Hematopoietic multipotent progenitor cell treated with erythropoietin and hydrocortisone succinate and interleukin-3 and kit ligand, for 15 days (in vitro differentiated cells): ENCODE measurements at regions not wholly inside any gene's neighbourhood (a gene's known extent, or its start where the extent isn't known, plus 50 kb on each side); places are given as distances from the start of the nearest gene placed in this dataset.
A peak's percentile ranks its signal among the peaks of the same experiment; 100 is the strongest.
"Not testable (repeated sequence)": the region's sequence is repeated elsewhere in the genome, so short reads cannot be mapped to it uniquely, and the experiment has no call there.

ENCODE experiments used
- DNase-seq: peaks from one replicate; pipeline ENCODE4 v3.0.0-alpha.2; 2015; ENCODE audit warnings: low spot score

DNA sequence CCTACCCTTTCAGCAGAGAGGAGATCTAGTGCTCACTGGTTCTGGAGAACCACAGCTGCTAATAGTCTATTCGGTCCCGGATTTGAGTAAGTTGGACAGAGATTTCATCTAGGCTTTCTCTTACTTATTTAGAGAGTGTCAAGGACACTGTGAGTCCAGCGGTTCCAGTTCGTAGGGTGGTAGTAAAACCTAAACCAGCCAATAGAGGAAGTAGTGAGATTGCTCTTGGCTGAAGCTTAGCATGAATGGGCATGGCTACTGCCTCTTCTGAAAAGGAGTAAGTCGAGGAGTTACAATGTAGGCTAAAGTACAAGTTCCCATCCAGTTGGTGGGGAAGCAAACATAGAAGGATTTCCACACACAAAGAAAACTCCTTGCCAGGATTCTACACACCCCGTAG is 109.6 kb upstream of the MOCS2 start:
- DNase-seq, result no peak

DNA sequence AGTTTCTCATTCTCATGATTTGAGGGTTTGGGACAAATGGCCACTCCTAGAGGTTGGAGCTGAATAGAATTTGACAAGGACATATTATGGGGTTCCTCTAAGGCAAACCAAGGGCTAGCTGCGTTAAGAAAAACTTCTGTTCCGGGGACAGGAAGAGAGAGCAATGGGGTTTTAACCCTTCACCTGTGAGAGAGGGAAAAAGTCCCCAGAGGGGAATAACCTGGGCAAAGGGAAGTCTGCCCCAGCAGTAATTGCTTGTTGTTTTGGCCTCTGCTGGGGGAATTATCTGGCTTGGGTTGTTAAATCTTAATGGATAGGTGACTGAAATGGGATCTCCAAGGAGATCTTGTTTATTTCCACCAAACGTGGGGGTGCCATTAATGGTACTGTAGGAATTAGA is 110.1 kb upstream of the MOCS2 start:
- DNase-seq, result no peak

DNA sequence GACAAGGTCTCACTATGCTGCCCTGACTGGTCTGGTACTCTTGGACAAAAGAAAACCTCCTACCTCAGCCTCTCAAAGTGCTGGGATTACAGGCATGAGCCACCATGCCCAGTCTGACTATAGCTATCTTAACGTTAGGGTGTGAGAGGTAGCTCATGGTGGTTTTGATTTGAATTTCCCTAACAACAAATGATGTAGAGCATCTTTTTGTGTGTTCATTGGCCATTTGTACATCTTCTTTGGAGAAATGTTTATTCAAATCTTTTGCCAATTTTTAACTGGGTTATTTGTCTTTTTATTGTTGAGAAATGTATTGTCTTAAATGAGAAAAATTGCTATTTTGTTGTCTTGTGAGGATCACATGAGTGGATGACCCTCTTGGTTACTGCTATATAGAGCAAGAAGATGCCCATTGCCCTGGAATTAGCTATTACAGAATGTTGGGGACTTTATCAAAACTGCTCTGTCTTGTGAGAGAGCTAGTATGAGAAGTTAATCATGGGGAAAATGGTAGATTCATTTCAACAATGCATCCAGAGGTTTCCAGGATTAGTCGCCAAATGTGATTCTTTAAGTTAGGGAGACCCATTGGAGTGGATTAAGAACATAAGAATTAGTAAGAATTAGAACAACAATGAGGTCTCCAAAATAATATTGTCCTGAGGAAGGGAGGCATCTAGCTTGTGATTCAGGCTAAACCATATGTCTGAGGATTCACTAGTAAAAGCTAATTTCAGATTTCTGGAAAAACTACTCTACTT is 124.3 kb upstream of the MOCS2 start:
- no peak for DNase-seq

DNA sequence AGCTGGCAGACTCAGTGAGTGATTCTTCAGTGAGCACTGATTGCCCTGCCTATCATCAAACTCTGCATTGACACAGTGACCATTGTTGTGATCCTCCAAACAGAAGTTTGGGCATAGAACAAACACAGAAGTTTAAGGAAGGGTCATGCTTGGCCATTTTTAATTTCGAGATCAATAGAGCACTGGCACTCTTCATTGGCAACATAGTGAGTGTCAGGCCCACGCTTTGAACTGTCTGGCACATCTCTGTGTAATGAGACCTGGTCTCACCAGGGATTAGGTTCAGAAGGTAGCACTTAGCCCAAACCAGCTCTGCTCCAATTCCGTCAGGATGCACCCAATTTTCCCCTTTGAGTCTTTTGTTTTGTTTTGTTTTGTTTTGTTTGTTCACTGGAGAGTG is 127.1 kb upstream of the MOCS2 start:
- DNase-seq, result no peak

DNA sequence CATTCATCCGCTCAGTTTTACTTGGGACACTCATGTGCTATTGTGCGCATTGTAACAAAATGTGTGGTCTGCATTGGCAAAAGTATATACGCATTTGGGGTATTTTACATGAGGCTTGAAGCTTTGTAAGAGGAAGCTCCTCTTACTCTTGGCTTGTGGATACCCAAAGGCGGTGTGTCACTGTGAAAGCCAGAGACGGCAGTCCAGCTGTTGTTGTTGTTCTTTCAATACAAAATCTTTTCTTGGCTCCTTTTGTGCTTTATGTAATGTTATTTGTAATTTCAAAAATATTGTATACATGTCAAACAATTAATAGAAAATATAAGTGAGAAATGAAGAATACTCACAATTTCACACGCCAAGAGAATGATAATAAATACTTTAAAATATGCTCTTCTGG is 128.3 kb upstream of the MOCS2 start:
- no peak for DNase-seq

DNA sequence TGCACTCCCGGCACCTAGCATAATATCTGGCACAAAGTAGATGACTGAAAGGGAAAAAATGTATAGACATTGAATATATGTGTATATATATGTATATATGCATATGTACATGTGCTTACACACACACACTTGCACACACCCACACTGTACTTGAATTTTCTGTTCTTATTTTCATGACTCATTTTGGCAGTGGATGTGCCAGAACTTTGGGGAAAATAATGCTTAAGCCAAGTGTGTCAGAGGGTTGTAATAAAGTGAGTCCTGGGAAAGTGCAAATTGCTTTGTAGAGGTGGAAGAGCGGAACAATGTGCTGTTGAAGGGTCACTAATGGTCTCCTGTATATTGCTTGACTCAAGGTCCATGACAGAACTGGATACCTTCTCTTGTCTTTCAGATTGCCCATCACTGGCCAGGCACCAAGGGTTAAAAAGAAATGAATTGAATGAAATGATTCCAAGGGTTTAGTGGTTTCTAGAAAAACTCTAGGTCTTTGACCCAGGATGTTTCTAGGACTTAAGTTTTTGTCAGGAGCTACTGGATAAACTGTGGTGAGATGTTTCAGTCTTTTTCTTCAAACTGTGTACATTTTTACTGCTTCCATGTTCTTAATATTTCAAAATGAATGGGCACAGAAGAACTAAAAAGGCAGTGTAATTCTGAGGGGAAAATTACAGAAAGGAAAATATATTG is 129.9 kb upstream of the MOCS2 start:
- DNase-seq, result no peak

DNA sequence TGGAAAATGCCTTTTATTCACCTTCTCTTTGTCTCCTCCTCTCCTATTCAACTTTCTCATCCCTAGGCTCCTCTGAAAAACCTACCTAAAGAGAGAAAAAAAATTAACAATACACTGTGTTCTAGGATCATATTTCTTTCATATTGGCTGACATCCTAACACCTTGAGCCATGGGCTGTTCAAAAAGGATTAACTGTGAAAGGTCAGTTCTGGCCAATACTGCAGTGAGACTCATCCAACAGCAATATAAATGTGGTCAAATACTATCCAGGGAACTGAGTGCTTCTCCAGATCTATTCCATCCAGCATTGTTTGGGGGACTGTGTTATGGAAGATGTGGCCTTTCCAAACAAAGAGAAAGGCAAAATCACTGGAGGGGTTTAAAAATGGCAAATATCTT is 131.1 kb upstream of the MOCS2 start:
- no peak for DNase-seq

DNA sequence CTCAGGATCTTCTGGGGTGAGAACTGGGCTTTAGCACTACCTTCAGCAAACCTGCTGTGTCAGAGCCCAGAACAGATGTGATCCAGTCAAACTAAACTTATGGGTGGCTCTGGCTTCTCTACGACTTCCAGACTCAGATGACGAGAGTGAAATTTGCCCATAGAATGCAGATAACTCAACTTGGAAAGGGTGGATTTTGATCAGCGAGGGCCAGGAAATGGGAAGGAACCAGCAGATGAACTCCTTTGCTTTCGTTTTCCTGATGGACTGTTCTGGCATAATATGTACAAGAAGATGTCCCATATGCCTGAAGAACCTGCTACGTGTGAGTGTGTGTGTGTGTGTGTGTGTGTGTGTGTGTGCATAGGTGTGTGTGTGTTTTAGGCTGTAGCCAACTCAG is 132.0 kb upstream of the MOCS2 start:
- DNase-seq, result no peak

DNA sequence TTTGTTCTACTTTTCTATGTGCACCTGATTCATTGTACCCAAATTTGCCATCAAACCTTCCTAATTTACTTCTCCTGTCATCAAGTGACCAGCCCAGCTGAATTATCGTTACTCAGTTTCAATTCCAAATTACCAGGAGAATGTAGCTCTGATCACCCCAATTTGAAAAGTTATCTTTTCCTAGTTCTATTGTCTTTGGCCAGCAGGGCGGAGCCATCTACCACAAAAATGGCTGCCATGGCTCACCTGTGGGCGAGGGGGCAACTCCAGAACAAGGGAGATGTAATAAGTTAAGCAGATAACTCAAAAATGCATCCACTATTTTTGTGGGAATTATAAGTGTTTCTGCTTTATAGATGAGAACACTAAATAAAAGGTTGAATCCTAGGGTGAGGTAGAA is 133.8 kb upstream of the MOCS2 start:
- DNase-seq, result no peak

DNA sequence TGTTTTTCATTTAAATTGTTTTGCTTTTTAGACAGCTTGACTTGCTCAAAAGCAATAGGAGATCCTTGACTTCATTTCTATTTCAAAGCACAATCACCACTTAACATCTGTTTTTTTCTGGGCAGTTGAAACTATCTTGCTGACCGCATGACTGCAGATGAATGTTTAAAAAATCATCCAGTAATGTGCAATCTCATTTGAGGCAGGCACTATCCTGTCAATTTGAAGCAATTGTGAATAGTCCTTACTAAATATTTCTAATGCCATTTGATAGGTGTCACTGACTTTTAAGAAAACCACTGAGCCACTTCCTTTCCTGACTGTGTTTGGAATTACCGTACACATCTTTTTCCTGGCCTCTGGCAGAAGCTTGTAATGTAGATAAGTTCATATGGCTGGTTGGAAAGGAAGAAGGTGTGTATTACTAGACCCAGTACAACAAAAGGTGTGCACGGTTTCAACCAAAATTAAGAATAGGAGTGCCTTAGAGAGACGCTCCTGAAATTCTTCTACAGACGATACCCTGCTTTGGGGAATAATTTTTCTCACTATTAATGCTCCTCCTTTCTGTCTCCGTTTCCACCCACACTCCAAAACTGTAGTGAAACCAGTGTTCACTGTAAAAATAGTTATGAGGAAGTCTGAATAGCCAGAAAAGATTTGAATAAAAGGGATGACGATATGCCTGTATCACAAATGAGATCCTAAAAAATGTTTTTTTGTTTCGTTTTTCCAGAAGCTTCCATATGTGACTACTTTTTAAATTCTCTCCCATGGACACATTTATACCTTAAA is 136.7 kb upstream of the MOCS2 start:
- DNase-seq, result peak; percentile 4

DNA sequence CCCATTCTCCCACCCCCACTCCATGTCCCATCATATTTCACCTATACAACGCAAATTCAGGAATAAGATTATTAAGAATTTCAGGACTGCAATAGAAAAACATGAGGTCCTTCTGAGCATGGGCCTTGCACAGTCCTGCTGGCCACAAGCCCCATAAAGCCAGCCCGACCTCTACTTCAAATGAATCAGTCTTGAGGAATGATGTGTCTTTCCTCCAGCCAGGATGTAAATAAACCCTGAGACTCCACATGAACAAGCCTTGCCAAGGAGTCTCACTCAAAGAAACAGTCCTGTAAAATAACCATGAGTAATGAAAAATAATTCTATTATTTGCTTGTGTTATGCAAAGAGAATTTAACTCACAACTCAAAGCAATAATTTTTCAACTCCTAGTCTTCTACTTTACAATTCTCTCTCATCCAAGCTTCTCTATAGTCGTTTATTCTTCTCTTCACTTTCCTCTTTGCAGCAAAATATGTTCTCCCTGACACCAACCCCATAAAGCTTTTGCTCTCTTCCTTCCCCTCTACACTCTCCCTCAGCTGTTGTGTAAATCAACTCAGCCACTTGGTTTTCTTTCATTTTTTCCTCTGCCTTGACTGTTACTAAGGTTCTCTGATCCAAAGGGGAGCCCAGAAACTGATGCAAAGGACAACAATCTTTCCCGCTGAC is 140.1 kb upstream of the MOCS2 start:
- no peak for DNase-seq

DNA sequence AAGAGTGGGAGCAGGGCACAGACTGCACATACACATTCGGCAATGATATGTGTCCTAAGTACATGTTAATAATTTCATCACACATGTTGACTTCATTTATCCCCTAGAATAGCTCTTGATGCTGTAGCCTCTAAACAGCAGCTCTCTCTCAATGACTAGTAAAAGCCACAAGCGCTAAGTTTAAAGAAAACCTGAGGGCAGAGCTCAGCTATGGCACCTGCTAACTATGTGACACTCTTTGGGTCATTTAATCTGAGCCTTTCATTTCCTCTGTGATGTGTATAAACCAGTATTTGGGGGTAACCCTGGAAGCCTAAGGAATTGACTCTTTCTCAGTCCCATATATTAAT is 140.6 kb upstream of the MOCS2 start:
- DNase-seq, result no peak

DNA sequence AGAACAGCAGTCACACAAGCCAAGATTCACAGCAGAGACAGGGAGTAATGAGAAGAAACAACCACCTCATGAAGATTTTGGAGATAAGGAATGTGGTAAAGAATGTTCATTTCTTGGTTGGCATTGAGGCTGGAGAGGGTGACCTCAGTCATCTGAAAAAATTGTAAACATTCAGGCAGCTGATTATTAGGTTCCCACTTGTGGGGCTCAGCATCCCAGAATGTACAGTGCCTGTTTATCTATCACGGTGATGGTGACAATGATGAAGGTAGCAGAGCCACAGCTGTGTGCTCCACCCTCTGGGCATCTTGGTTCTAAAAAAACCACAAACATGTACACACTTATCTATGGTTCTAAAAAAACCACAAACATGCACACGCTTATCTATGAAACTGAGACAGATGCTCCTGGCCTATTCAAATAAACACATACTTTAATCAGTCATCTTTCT is 143.9 kb upstream of the MOCS2 start:
- no peak for DNase-seq

DNA sequence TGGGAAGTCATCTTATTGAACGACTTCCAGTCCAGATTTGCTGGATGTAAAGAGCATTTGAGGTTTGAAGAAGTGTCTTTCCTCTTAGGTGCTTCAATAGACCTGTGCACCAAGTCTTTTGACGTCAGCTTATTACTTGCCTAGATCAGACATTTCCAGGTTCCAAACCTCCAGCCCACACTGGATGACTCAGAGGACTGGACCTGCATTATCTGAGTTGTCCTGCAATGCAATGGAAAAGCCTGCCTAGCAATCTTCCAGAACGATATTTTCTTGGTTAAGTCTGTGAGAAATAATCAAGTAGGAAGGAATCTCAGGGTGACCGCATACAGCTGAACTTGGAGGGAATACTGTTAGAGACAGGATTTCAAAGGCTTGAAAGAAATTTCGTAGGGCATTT is 147.2 kb upstream of the MOCS2 start:
- DNase-seq, result no peak

DNA sequence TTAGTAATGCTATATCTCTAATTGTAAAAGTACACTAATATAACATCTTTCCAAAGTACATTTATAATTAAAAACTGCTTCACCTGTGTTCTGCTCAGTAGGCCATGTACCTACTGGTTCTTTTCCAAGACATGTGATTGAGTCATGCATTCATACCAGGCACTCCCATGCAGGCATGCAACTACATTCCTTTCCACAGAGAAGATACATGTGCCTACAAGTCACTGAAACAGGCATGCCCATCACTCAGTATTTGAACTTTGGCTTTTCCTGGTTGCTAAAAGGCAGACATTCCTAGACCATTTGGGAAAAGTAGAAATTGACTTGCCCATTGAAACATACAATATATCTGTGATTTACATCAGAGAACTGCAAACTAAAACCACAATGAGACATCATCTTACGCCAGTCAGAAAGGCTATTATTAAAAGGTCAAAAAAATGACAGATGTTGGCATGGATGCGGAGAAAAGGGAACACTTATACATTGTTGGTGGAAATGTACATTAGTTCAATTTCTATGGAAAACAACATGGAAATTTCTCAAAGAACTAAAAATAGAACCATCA is 148.3 kb upstream of the MOCS2 start:
- DNase-seq, result no peak

DNA sequence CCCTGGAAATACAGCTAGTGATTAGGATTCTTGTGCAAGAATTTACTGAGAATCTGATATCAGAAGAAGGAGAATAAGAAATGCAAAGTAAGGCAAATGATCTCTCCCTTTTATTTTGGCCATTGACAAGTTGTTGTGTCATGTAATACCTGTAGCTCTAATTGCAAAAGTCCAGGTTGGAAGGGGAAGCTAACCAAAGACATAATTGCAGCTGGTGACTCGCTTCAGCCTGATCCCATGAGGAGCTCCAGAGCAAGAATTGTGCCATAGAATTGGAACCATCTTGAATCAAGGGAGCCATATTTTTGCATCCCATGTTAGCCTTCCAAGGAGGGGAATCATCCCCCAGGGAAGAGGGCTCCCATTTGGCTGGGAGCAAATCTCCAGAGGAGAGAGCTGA is 149.6 kb upstream of the MOCS2 start:
- no peak for DNase-seq

DNA sequence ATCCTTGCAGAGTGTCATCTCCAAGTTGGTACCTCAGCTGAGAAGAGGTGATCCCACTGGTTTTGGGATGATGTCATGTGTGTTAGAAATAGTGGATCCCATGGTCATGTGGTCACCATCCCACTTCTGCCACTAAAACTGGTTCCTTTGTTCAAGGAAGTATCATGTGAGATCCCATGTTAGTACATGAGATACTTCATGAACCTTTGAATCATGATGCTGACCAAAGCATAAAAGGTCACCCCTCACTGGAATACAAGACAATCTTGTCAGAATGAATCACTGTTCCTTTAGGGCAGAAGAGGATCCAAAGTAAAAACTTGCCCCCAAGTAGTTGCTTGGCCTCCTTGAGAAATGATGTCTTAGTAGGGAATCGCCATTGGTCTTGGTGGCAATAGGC is 150.9 kb upstream of the MOCS2 start:
- DNase-seq, result no peak

DNA sequence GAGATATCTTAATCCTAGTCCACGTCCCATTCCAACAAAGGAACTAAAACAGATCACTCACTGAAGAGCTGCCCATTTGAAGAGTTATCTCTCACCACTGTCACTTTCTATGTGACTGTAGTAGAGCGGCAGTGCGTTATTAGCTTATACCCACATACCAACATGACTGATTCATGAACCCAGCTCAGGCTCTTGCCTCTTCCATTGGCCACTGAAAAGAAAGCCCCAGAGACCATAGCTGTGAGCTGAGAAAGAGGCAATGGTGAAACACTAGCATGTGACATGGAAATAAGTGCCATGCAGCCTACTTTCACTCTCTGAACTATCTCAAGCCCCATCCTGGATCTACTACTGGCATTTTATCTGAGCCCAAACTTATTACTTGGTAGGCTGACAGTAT is 151.7 kb upstream of the MOCS2 start:
- no peak for DNase-seq

DNA sequence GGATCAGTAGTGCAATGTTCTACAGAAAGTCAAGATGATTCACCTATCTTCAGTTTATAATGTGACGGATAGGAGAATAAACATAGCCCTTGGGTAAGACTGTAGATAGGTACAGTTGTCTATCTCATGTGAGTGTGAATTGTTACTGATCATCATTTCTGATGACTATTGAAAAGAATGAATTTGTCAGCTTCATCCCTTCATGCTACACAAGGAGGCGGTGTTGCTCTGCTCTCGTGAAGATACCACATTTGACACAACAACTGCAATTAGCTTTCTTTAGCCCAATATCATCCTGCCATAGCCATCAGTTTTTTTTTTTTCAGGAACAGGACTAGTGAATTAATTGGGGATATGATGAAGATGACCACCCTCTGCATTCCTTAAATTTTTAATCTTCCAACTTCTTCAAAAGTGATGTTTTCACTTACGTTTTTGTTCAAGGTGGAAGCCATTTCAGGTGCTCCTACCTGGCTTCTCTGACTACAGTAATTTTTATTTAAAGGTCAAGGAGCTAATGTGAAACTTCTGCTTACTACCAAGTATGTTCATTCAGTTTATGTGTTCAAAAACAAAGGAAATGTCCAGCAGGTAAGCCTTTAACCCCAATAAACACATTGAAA is 152.9 kb upstream of the MOCS2 start:
- no peak for DNase-seq

DNA sequence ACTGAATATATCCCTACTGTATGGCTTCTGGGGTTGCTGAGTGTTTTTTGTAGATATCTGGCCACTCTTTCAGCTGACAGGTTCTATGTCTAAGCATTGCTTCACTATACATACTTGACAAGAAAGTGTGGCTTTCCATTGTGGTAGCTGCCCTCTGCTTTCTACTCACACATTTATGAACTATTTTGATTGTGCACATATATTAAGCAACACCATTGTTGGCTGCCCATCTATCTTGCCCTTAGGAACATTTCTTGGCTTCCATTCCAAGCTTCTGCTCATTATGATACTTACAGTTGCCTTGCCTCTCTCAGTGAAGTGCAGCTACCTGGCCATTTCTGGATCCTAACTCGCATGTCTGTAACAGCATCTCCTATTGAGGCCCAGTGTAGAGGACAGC is 153.6 kb upstream of the MOCS2 start:
- DNase-seq, result no peak

DNA sequence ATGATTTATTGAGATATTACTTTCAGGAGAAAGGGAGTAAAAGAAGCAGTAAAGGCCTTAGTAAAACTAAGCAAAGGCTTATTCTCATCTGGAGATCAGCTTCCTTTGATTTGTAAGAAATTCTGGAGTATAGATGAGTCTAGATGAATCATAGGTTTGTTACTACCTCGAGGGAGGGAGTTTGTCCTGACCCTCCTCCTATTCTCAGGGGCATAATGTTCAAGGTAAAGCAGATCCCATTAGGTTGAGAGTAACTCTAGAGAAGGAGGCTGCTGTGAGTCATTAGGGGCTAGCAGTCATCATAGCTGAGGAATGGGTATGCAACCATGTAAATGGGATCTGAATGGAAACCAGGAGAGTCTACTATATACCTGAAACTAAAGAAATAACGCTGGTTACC is 155.5 kb upstream of the MOCS2 start:
- no peak for DNase-seq

DNA sequence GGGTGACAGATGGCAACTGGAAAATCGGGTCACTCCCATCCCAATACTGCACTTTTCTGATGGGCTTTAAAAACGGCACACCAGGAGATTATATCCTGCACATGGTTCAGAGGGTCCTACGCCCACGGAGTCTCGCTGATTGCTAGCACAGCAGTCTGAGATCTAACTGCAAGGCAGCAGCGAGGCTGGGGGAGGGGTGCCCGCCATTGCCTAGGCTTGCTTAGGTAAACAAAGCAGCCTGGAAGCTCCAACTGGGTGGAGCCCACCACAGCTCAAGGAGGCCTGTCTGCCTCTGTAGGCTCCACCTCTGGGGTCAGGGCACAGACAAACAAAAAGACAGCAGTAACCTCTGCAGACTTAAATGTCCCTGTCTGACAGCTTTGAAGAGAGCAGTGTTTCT is 158.7 kb upstream of the MOCS2 start:
- not testable (repeated sequence) for DNase-seq
